Calu3 (cell line): ENCODE measurements at regions not wholly inside any gene's neighbourhood (a gene's known extent, or its start where the extent isn't known, plus 50 kb on each side); places are given as distances from the start of the nearest gene placed in this dataset.

ENCODE experiments used
- BruUV-seq: library from RNA; stranded (reverse); fragments of 400-500 nt; replicated peaks from 2 replicates; lab custom pipeline; 2021; lab: Mats Ljungman, UMichigan
- CTCF ChIA-PET: fragments of 300-600 bp; sonication (Branson Sonifier 250); formaldehyde crosslinking; loops from one replicate; lab custom pipeline; 2022; ENCODE audit warnings: antibody characterized with exemption; lab: Charles Lee
- DNase-seq: peaks from one replicate; pipeline ENCODE4 v3.0.0; 2022
- H3K27ac Mint-ChIP-seq: one replicate; pipeline ENCODE4 v1.8.0; 2022; ENCODE audit warnings: mixed read lengths; ENCODE audit not compliant: unreplicated experiment
- H3K27me3 Mint-ChIP-seq: one replicate; pipeline ENCODE4 v1.8.0; 2022; ENCODE audit warnings: mixed read lengths; ENCODE audit not compliant: unreplicated experiment
- H3K36me3 Mint-ChIP-seq: one replicate; pipeline ENCODE4 v1.8.0; 2022; ENCODE audit warnings: mild to moderate bottlenecking, moderate library complexity, mixed read lengths; ENCODE audit not compliant: insufficient read depth, unreplicated experiment
- H3K4me1 Mint-ChIP-seq: one replicate; pipeline ENCODE4 v1.8.0; 2022; ENCODE audit warnings: mild to moderate bottlenecking, low read depth, mixed read lengths; ENCODE audit not compliant: unreplicated experiment
- H3K4me3 Mint-ChIP-seq: one replicate; pipeline ENCODE4 v1.8.0; 2022; ENCODE audit warnings: mild to moderate bottlenecking, low read depth, moderate library complexity, mixed read lengths; ENCODE audit not compliant: unreplicated experiment
- H3K9me3 Mint-ChIP-seq: one replicate; pipeline ENCODE4 v1.8.0; 2022; ENCODE audit warnings: low read depth, mixed read lengths; ENCODE audit not compliant: unreplicated experiment
- intact Hi-C: fragments of 100-400 bp; cut with micrococcal nuclease; formaldehyde crosslinking; loops from one replicate; pipeline ENCODE4 v1.10.0; 2022; ENCODE audit not compliant: unreplicated experiment
- TF ChIP-seq, protein P1 (sequence below): fragments of 200-600 bp; IDR thresholded peaks from one replicate; pipeline ENCODE4 v1.8.0; 2022; ENCODE audit warnings: antibody characterized with exemption; ENCODE audit not compliant: unreplicated experiment

DNA sequence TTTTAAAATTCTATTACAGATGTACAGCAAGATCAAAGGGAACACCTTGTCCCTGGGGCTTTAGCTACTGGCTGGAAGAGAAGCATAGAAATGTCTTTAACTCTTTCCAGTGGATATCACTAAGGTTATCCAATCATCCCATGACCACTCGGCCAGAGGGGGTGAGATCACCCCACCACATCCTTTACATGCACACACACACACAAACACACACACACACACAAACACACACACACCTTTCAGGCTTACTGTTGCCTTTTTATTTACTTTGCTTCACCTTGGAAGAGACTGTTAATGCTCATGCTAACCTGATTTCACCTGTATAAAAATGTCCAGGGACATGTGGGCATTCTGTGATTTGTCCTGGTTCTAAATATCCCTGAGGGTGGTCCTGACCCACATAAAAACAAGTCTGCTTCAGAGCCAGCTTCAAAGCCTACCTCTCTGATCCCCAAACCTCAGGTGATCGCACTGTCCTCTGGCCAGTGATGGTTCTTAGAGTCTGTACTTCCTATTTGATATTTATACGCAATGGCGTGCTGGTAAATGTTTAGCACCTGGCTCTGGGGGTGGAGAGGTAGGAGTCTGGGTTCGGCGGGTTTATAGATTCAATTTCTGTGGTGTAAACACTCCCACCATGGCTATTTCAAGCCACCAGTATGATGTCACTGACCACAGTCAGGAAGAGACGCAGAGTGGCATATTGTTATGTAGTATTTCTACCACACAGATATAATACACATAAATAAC lies 166.1 kb upstream of the EEA1 start:
- Mint-ChIP-seq H3K27me3 (no peaks in the 10 kb centered on the region), H3K4me1 (peaks cover 27% of the 10 kb centered on the region), H3K27ac (no peak overlapping the region), H3K4me3 (no peak overlapping the region), H3K36me3 (peaks cover under 1% of the 10 kb centered on the region), H3K9me3 (no peaks in the 10 kb centered on the region)
- TF ChIP-seq, protein P1, sequence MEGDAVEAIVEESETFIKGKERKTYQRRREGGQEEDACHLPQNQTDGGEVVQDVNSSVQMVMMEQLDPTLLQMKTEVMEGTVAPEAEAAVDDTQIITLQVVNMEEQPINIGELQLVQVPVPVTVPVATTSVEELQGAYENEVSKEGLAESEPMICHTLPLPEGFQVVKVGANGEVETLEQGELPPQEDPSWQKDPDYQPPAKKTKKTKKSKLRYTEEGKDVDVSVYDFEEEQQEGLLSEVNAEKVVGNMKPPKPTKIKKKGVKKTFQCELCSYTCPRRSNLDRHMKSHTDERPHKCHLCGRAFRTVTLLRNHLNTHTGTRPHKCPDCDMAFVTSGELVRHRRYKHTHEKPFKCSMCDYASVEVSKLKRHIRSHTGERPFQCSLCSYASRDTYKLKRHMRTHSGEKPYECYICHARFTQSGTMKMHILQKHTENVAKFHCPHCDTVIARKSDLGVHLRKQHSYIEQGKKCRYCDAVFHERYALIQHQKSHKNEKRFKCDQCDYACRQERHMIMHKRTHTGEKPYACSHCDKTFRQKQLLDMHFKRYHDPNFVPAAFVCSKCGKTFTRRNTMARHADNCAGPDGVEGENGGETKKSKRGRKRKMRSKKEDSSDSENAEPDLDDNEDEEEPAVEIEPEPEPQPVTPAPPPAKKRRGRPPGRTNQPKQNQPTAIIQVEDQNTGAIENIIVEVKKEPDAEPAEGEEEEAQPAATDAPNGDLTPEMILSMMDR: no peak
- no TSS peak for BruUV-seq
- no peak for DNase-seq
- CTCF ChIA-PET: no interaction called here
- intact Hi-C loops: loop anchor here (5.0 kb wide), 1 partner anchor 42 kb away; no protein-coding TSS in a partner anchor

DNA sequence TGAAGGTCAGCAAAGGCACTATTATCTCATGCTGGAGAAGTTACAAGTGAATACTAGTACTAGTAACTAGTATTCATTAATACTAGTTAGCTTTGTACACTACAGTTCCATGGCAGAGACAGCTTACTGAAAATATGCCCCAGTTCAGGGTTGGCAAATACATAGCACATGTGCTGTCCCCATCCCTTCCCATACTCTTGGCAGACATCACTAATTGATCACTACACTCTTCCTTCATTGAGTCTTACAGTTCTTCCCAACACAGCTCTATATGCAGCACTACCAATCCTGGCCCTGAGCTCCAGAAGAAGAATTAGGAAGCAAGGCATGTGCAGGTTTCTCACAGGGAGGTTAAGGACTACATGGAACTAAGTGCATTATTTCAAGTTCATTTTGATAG lies 168.3 kb upstream of the EEA1 start:
- CTCF ChIA-PET: interaction anchor here (1.0 to 1.8 kb wide), 3 partner anchors 12 to 284 kb away, joined by 3 to 8 read pairs (median 3); no protein-coding TSS in a partner anchor
- TF ChIP-seq, protein P1: no peak
- Mint-ChIP-seq H3K4me3 (no peak overlapping the region), H3K27ac (no peak overlapping the region), H3K4me1 (peaks cover 13% of the 10 kb centered on the region), H3K36me3 (no peaks in the 10 kb centered on the region), H3K9me3 (no peaks in the 10 kb centered on the region), H3K27me3 (no peaks in the 10 kb centered on the region)
- BruUV-seq: no TSS peak
- intact Hi-C loops: no loop called here
- no peak for DNase-seq

DNA sequence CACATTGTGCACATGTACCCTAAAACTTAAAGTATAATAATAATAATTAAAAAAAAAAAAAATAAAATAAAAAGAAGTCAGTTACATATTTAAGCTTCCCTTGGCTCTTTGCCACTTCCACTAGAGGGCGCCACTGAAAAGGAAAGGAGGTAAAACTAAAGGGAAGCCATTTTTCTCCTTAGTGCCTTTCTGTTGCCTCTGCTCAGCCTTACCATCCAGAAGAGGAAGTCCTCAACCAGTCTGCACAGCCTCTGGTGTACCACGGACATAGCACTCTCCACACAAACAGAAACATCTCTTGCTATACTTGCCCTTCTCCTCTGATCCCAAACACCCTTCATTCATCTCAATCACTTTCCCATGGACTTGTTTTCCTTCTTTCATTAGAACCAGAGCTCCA lies 169.0 kb upstream of the EEA1 start:
- H3K9me3 Mint-ChIP-seq: no peaks in the 10 kb centered on the region
- CTCF ChIA-PET: interaction anchor here (1.0 to 1.8 kb wide), 3 partner anchors 12 to 283 kb away, joined by 3 to 8 read pairs (median 3); no protein-coding TSS in a partner anchor
- no TSS peak for BruUV-seq
- H3K36me3 Mint-ChIP-seq: no peaks in the 10 kb centered on the region
- intact Hi-C loops: no loop called here
- H3K27ac Mint-ChIP-seq: no peak overlapping the region
- TF ChIP-seq, protein P1: peak; percentile 69
- H3K4me3 Mint-ChIP-seq: no peak overlapping the region
- DNase-seq: peak; percentile 58
- peaks cover 10% of the 10 kb centered on the region for H3K4me1 Mint-ChIP-seq
- no peaks in the 10 kb centered on the region for H3K27me3 Mint-ChIP-seq

DNA sequence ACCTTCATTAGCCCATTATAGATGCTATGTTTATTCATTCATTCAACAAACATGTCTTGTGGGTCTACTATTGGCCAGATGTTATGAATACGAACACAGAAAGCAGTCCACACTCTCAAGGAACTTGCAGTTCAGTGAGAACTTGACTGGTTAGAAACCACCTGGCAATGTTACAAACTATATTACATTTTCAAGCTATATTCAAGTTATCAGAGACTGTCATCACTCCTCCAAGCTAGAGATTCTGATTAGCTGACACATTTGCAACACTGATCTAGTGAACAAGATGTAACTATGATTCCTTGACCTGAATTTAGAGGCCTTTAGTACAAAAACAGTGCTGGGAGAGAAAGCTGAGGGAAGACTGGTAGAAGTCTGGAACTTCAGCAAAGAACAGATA lies 170.7 kb upstream of the EEA1 start:
- H3K9me3 Mint-ChIP-seq: no peaks in the 10 kb centered on the region
- CTCF ChIA-PET: no interaction called here
- H3K4me3 Mint-ChIP-seq: no peak overlapping the region
- DNase-seq: no peak
- H3K4me1 Mint-ChIP-seq: peaks cover 9% of the 10 kb centered on the region
- TF ChIP-seq, protein P1: no peak
- H3K27ac Mint-ChIP-seq: no peak overlapping the region
- H3K27me3 Mint-ChIP-seq: no peaks in the 10 kb centered on the region
- H3K36me3 Mint-ChIP-seq: no peaks in the 10 kb centered on the region
- intact Hi-C loops: no loop called here
- BruUV-seq: no TSS peak
